MG63 (cell line): ENCODE measurements at regions not wholly inside any gene's neighbourhood (a gene's known extent, or its start where the extent isn't known, plus 50 kb on each side); places are given as distances from the start of the nearest gene placed in this dataset.

Source experiments
- DNase-seq: peaks from one replicate; pipeline ENCODE4 v3.0.0-alpha.2; 2020
- H3K27me3 ChIP-seq: fragments of 250-450 bp; sonication (Bioruptor Pico); 2 replicates; pipeline ENCODE4 v1.5.1; 2020; ENCODE audit warnings: mild to moderate bottlenecking, moderate library complexity
- H3K36me3 ChIP-seq: fragments of 250-450 bp; sonication (Bioruptor Pico); 2 replicates; pipeline ENCODE4 v1.5.1; 2020; ENCODE audit warnings: mild to moderate bottlenecking, moderate library complexity
- H3K4me3 ChIP-seq: fragments of 250-450 bp; sonication (Bioruptor Pico); 2 replicates; pipeline ENCODE4 v1.5.1; 2020; ENCODE audit warnings: mild to moderate bottlenecking, moderate library complexity
- H3K9me3 ChIP-seq: fragments of 250-450 bp; sonication (Bioruptor Pico); 2 replicates; pipeline ENCODE4 v1.5.1; 2020; ENCODE audit warnings: mild to moderate bottlenecking, moderate library complexity

GRCh38 chr18:3391704-3392466, 58.1 kb upstream of the TGIF1 start:
- no peaks in the 10 kb centered on the region for H3K27me3 ChIP-seq
- DNase-seq, result no peak
- no peak overlapping the region for H3K4me3 ChIP-seq
- 0 out of 2 replicates have a peak, but pooled peaks cover 3% of the 10 kb centered on the region for H3K9me3 ChIP-seq
- no peaks in the 10 kb centered on the region for H3K36me3 ChIP-seq

- Histone ChIP-seq H3K9me3 (0 out of 2 replicates have a peak, but pooled peaks cover 3% of the 10 kb centered on the region), H3K27me3 (no peaks in the 10 kb centered on the region), H3K4me3 (no peak overlapping the region), H3K36me3 (no peaks in the 10 kb centered on the region)
- no peak for DNase-seq
These were observed 57.5 kb upstream of the TGIF1 start for GRCh38 chr18:3392467-3392855.

- Histone ChIP-seq H3K36me3 (no peaks in the 10 kb centered on the region), H3K27me3 (no peaks in the 10 kb centered on the region), H3K9me3 (0 out of 2 replicates have a peak, but pooled peaks cover 3% of the 10 kb centered on the region), H3K4me3 (no peak overlapping the region)
- DNase-seq, result no peak
These were observed 55.3 kb upstream of the TGIF1 start for GRCh38 chr18:3394648-3395047.

GRCh38 chr18:3395466-3395865, 54.5 kb upstream of the TGIF1 start:
- H3K9me3 ChIP-seq, result no peaks in the 10 kb centered on the region
- no peaks in the 10 kb centered on the region for H3K36me3 ChIP-seq
- no peaks in the 10 kb centered on the region for H3K27me3 ChIP-seq
- no peak overlapping the region for H3K4me3 ChIP-seq
- DNase-seq, result no peak

GRCh38 chr18:3397031-3397750, 52.8 kb upstream of the TGIF1 start:
- peaks cover 2% of the 10 kb centered on the region; the same call in 1 of the 2 replicates for H3K9me3 ChIP-seq
- no peak for DNase-seq
- H3K4me3 ChIP-seq, result no peak overlapping the region
- H3K27me3 ChIP-seq, result no peaks in the 10 kb centered on the region
- H3K36me3 ChIP-seq, result no peaks in the 10 kb centered on the region

- Histone ChIP-seq H3K27me3 (no peaks in the 10 kb centered on the region), H3K9me3 (peaks cover 2% of the 10 kb centered on the region; the same call in 1 of the 2 replicates), H3K4me3 (no peak overlapping the region), H3K36me3 (no peaks in the 10 kb centered on the region)
- no peak for DNase-seq
These were observed 52.2 kb upstream of the TGIF1 start for GRCh38 chr18:3397786-3398185.
